B cell (primary cell): ENCODE measurements at regions not wholly inside any gene's neighbourhood (a gene's known extent, or its start where the extent isn't known, plus 50 kb on each side); places are given as distances from the start of the nearest gene placed in this dataset.

Source experiments
- ATAC-seq: fragments of 200-7000 bp; cut with Tn5 transposase; one replicate; pipeline ENCODE4 v1.10.0; 2021; ENCODE audit warnings: low read depth, mild to moderate bottlenecking, moderate number of reproducible peaks, moderate library complexity
- CTCF ChIA-PET: fragments of 350-600 bp; sonication (Branson Sonifier 250); formaldehyde crosslinking; loops from one replicate; lab custom pipeline; 2021; ENCODE audit warnings: antibody characterized with exemption, inconsistent platforms; lab: Charles Lee
- POLR2A ChIA-PET: fragments of 350-600 bp; sonication (Branson Sonifier 250); formaldehyde crosslinking; loops from one replicate; lab custom pipeline; 2021; ENCODE audit warnings: antibody characterized with exemption; lab: Charles Lee
- DNase-seq: peaks from one replicate; pipeline ENCODE4 v3.0.0; 2013
- H2AFZ ChIP-seq: 2 replicates; pipeline ENCODE4 v1.6.1; 2012; ENCODE audit warnings: mild to moderate bottlenecking, low read depth, low read length; ENCODE audit not compliant: insufficient read depth, poor library complexity, severe bottlenecking
- H3K27ac ChIP-seq, 2 donors: 1 replicate in 1 of 2; 2 replicates in 1 of 2; pipeline ENCODE4 v1.5.1; 2012 to 2013; ENCODE audit warnings: low read length in 2 of 2, mild to moderate bottlenecking in 2 of 2, moderate library complexity in 1 of 2
- H3K27me3 ChIP-seq, 4 experiments: fragments of 200-600 bp in 1 of 4; sonication (generic) in 1 of 4; replicated peaks in 1 of 4; 1 replicate in 2 of 4; 2 replicates in 2 of 4; pipeline versions ENCODE4 v1.6.1 to v1.7.0; 2013 to 2016; ENCODE audit warnings: low read length in 3 of 4, mild to moderate bottlenecking in 2 of 4, mixed read lengths in 1 of 4, moderate library complexity in 1 of 4; ENCODE audit not compliant: insufficient read depth in 4 of 4, control insufficient read depth in 3 of 4; ENCODE audit errors: control extremely low read depth in 1 of 4
- H3K36me3 ChIP-seq, 2 experiments: replicated peaks in 1 of 2; 1 replicate in 1 of 2; 2 replicates in 1 of 2; pipeline versions ENCODE4 v1.6.1 to v1.7.1; 2013; ENCODE audit warnings: low read length in 1 of 2; ENCODE audit not compliant: insufficient read depth in 2 of 2, control insufficient read depth in 1 of 2; ENCODE audit errors: control extremely low read depth in 1 of 2, extremely low read depth in 1 of 2
- H3K4me1 ChIP-seq, 2 donors: fragments of 200-600 bp in 1 of 2; sonication (generic) in 1 of 2; 1 replicate in 1 of 2; 2 replicates in 1 of 2; pipeline versions ENCODE4 v1.5.1 to v1.6.1; 2013 to 2017; ENCODE audit warnings: low read length in 2 of 2; ENCODE audit not compliant: control insufficient read depth in 2 of 2, insufficient read depth in 2 of 2
- H3K4me2 ChIP-seq: replicated peaks from 2 replicates; pipeline ENCODE3; 2012; ENCODE audit warnings: mild to moderate bottlenecking, low read depth, low read length; ENCODE audit not compliant: poor library complexity, severe bottlenecking
- H3K4me3 ChIP-seq, 5 experiments: fragments of 200-600 bp in 1 of 5; sonication (generic) in 1 of 5; 1 replicate in 3 of 5; 2 replicates in 2 of 5; pipeline versions ENCODE4 v1.5.1 to v1.7.0; 2011 to 2016; ENCODE audit warnings: low read length in 4 of 5, mild to moderate bottlenecking in 4 of 5, low read depth in 2 of 5, control low read depth in 1 of 5, moderate library complexity in 1 of 5; ENCODE audit not compliant: insufficient read depth in 1 of 5; ENCODE audit errors: control extremely low read depth in 1 of 5, extremely low read depth in 1 of 5
- H3K79me2 ChIP-seq: fragments of 200-600 bp; sonication (generic); one replicate; pipeline ENCODE4 v1.6.0; 2016; ENCODE audit warnings: low read length; ENCODE audit not compliant: control insufficient read depth, insufficient read depth
- H3K9ac ChIP-seq: fragments of 200-600 bp; sonication (generic); 2 replicates; pipeline ENCODE4 v1.6.1; 2017; ENCODE audit warnings: mild to moderate bottlenecking, low read length, moderate library complexity
- H3K9me3 ChIP-seq, 3 donors: one replicate each; pipeline versions ENCODE4 v1.6.1 to v1.7.1; 2013; ENCODE audit warnings: low read length in 2 of 3; ENCODE audit not compliant: control insufficient read depth in 2 of 3, insufficient read depth in 1 of 3; ENCODE audit errors: control extremely low read depth in 1 of 3
- H4K20me1 ChIP-seq: 2 replicates; pipeline ENCODE4 v1.6.0; 2012; ENCODE audit warnings: mild to moderate bottlenecking, low read length; ENCODE audit not compliant: insufficient read depth, control insufficient read depth, poor library complexity, severe bottlenecking
- H3K27ac Mint-ChIP-seq: one replicate; pipeline ENCODE4 v1.8.0; 2021; ENCODE audit warnings: mixed read lengths
- H3K27me3 Mint-ChIP-seq: one replicate; pipeline ENCODE4 v1.8.0; 2021; ENCODE audit warnings: mixed read lengths
- H3K4me1 Mint-ChIP-seq: one replicate; pipeline ENCODE4 v1.8.0; 2021; ENCODE audit warnings: mixed read lengths
- H3K4me3 Mint-ChIP-seq: one replicate; pipeline ENCODE4 v1.8.0; 2021; ENCODE audit warnings: mixed read lengths
- H3K9me3 Mint-ChIP-seq: one replicate; pipeline ENCODE4 v1.8.0; 2022; ENCODE audit warnings: mixed read lengths; ENCODE audit not compliant: insufficient read depth
- CTCF ChIP-seq: fragments of 200-600 bp; IDR thresholded peaks from one replicate; pipeline ENCODE4 v1.8.0; 2022; ENCODE audit warnings: antibody characterized with exemption, mild to moderate bottlenecking
- EZH2 ChIP-seq: IDR thresholded peaks from 2 replicates; pipeline ENCODE4 v1.6.1; 2012; ENCODE audit warnings: borderline replicate concordance, low read depth, mild to moderate bottlenecking, moderate library complexity, low read length; ENCODE audit not compliant: insufficient read depth, poor library complexity, severe bottlenecking
- WGBS: methylation state at CpG from one replicate; pipeline ENCODE4 v1.1.5; 2013; ENCODE audit warnings: missing lambda C conversion rate; ENCODE audit not compliant: insufficient coverage; 5-methylcytosine and 5-hydroxymethylcytosine counted together
- intact Hi-C: fragments of 100-400 bp; cut with micrococcal nuclease; formaldehyde crosslinking; loops from one replicate; pipeline ENCODE4 v1.10.0; 2022

- Mint-ChIP-seq H3K4me3 (no peak overlapping the region), H3K4me1 (no peaks in the 10 kb centered on the region), H3K27ac (no peak overlapping the region), H3K27me3 (no peaks in the 10 kb centered on the region), H3K9me3 (no peaks in the 10 kb centered on the region)
- ATAC-seq (no peak), DNase-seq (no peak)
- ChIA-PET POLR2A (no interaction called here), CTCF (no interaction called here)
- H3K27me3 ChIP-seq, result no peaks in the 10 kb centered on the region
- no peak overlapping the region for H2AFZ ChIP-seq
- H3K9ac ChIP-seq, result no peak overlapping the region
- no peaks in the 10 kb centered on the region for H3K79me2 ChIP-seq
- H3K27ac ChIP-seq, result no peak overlapping the region
- H3K9me3 ChIP-seq, result no peaks in the 10 kb centered on the region
- no peaks in the 10 kb centered on the region for H3K36me3 ChIP-seq
- no peaks in the 10 kb centered on the region for H4K20me1 ChIP-seq
- H3K4me3 ChIP-seq, result no peak overlapping the region
- WGBS, result no CpG with 5 or more reads among the region's 1 CpG
- no peaks in the 10 kb centered on the region for H3K4me1 ChIP-seq
- TF ChIP-seq CTCF, result no peak
- no peak for TF ChIP-seq EZH2
- intact Hi-C loops, result no loop called here
- no peak overlapping the region for H3K4me2 ChIP-seq
These were observed 202.4 kb downstream of the PIK3C3 start for GRCh38 chr18:42157420-42157819.

DNA sequence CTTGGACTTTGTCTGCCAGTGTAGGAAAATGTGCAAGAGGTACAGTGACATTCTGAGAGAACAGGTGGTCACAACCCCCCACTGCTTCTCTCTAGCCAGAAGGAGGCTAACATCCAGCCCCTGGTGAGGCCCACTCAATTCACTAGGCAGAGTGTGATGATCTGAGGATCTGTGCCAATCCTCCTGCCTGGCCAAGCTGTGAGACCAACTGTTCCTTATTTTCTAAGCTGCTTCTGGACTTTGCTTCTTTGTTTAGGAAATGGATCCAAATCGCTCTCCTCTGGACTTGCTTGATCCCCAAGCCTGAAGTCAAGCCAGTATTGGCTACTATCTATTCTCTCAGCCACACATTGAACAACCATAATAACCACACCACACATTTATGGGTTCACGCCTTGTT, 202.8 kb downstream of the PIK3C3 start:
- H3K4me3 Mint-ChIP-seq, result no peak overlapping the region
- H3K9me3 ChIP-seq, result no peaks in the 10 kb centered on the region
- H2AFZ ChIP-seq, result no peak overlapping the region
- no peaks in the 10 kb centered on the region for H3K4me1 ChIP-seq
- intact Hi-C loops, result no loop called here
- WGBS, result 89% methylated on average over 2 of the region's 2 CpGs
- H3K36me3 ChIP-seq, result no peaks in the 10 kb centered on the region
- ATAC-seq, result no peak
- H3K4me2 ChIP-seq, result no peak overlapping the region
- H3K9ac ChIP-seq, result no peak overlapping the region
- TF ChIP-seq EZH2 (no peak), CTCF (no peak)
- H4K20me1 ChIP-seq, result no peaks in the 10 kb centered on the region
- H3K27me3 ChIP-seq, result no peaks in the 10 kb centered on the region
- H3K79me2 ChIP-seq, result no peaks in the 10 kb centered on the region
- H3K27ac Mint-ChIP-seq, result no peak overlapping the region
- H3K4me1 Mint-ChIP-seq, result no peaks in the 10 kb centered on the region
- POLR2A ChIA-PET, result no interaction called here
- H3K27ac ChIP-seq, result no peak overlapping the region
- no peaks in the 10 kb centered on the region for H3K27me3 Mint-ChIP-seq
- H3K4me3 ChIP-seq, result no peak overlapping the region
- CTCF ChIA-PET, result no interaction called here
- no peaks in the 10 kb centered on the region for H3K9me3 Mint-ChIP-seq
- DNase-seq, result no peak
